ENCODE measurements at regions not wholly inside any gene's neighbourhood (a gene's known extent, or its start where the extent isn't known, plus 50 kb on each side); places are given as distances from the start of the nearest gene placed in this dataset.
"Not testable (repeated sequence)": the region's sequence is repeated elsewhere in the genome, so short reads cannot be mapped to it uniquely, and the experiment has no call there.

- TF ChIP-seq TOX (CRISPR knock-in tag; IDR thresholded peaks at IDR 0.05; ENCODE audit: borderline replicate concordance) (no peak), TCF4 (CRISPR knock-in tag; IDR thresholded peaks at IDR 0.05; ENCODE audit: borderline replicate concordance) (no peak), BACH2 (CRISPR knock-in tag; IDR thresholded peaks at IDR 0.05; ENCODE audit: borderline replicate concordance) (no peak), ZC3H10 (CRISPR knock-in tag; IDR thresholded peaks at IDR 0.05) (no peak), OSR1 (CRISPR knock-in tag; IDR thresholded peaks at IDR 0.05) (no peak), ISL1 (CRISPR knock-in tag; IDR thresholded peaks at IDR 0.05) (no peak), PPARA (CRISPR knock-in tag; IDR thresholded peaks at IDR 0.05; ENCODE audit: borderline replicate concordance) (no peak), ZFP3 (CRISPR knock-in tag; IDR thresholded peaks at IDR 0.05) (no peak), ZNF70 (CRISPR knock-in tag; IDR thresholded peaks at IDR 0.05) (no peak), CSDC2 (CRISPR knock-in tag; IDR thresholded peaks at IDR 0.05) (no peak), ZNF565 (CRISPR knock-in tag; conservative IDR thresholded peaks at IDR 0.05; ENCODE audit: low read depth) (no peak)
- TF ChIP-seq, protein P1, sequence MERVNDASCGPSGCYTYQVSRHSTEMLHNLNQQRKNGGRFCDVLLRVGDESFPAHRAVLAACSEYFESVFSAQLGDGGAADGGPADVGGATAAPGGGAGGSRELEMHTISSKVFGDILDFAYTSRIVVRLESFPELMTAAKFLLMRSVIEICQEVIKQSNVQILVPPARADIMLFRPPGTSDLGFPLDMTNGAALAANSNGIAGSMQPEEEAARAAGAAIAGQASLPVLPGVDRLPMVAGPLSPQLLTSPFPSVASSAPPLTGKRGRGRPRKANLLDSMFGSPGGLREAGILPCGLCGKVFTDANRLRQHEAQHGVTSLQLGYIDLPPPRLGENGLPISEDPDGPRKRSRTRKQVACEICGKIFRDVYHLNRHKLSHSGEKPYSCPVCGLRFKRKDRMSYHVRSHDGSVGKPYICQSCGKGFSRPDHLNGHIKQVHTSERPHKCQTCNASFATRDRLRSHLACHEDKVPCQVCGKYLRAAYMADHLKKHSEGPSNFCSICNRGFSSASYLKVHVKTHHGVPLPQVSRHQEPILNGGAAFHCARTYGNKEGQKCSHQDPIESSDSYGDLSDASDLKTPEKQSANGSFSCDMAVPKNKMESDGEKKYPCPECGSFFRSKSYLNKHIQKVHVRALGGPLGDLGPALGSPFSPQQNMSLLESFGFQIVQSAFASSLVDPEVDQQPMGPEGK (CRISPR knock-in tag; IDR thresholded peaks at IDR 0.05; ENCODE audit: borderline replicate concordance) = no peak
- ATAC-seq = no peak
Measured at GRCh38 chr4:117702353-117702752, 331.9 kb upstream of the NDST3 start.

DNA sequence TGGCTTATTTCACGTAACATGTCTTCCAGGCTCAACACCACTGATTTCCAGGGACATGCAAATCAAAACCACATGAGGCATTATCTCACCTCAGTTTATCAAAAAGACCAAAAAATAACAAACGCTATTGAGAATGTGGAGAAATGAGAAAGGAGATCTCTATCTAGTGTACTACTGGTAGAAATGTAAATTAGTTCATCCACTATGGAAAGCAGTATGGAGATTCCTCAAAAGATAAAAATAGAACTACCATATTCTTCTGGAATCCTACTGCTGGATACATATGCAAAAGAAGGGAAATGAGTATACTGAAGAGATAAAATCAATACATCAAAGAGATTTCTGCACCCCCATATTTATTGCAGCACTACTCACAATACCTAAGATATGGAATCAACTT is 329.6 kb upstream of the NDST3 start:
- no peak for ATAC-seq
- TF ChIP-seq ZC3H10 (CRISPR knock-in tag; IDR thresholded peaks at IDR 0.05) = no peak
- no peak for TF ChIP-seq CSDC2 (CRISPR knock-in tag; IDR thresholded peaks at IDR 0.05)
- TF ChIP-seq, protein P2, sequence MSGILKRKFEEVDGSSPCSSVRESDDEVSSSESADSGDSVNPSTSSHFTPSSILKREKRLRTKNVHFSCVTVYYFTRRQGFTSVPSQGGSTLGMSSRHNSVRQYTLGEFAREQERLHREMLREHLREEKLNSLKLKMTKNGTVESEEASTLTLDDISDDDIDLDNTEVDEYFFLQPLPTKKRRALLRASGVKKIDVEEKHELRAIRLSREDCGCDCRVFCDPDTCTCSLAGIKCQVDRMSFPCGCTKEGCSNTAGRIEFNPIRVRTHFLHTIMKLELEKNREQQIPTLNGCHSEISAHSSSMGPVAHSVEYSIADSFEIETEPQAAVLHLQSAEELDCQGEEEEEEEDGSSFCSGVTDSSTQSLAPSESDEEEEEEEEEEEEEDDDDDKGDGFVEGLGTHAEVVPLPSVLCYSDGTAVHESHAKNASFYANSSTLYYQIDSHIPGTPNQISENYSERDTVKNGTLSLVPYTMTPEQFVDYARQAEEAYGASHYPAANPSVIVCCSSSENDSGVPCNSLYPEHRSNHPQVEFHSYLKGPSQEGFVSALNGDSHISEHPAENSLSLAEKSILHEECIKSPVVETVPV (CRISPR knock-in tag; IDR thresholded peaks at IDR 0.05) = no peak
- peak; percentile 56; the same call in 1 of the 2 replicates for TF ChIP-seq TCF4 (CRISPR knock-in tag; IDR thresholded peaks at IDR 0.05; ENCODE audit: borderline replicate concordance)
- no peak for TF ChIP-seq PPARA (CRISPR knock-in tag; IDR thresholded peaks at IDR 0.05; ENCODE audit: borderline replicate concordance)
- TF ChIP-seq TOX (CRISPR knock-in tag; IDR thresholded peaks at IDR 0.05; ENCODE audit: borderline replicate concordance) = no peak
- TF ChIP-seq CREB5 (CRISPR knock-in tag; IDR thresholded peaks at IDR 0.05; ENCODE audit: low read depth) = no peak

- TF ChIP-seq, protein P1 (CRISPR knock-in tag; IDR thresholded peaks at IDR 0.05; ENCODE audit: borderline replicate concordance) = no peak
- TF ChIP-seq CSDC2 (CRISPR knock-in tag; IDR thresholded peaks at IDR 0.05) (no peak), ARNTL (CRISPR knock-in tag; IDR thresholded peaks at IDR 0.05; ENCODE audit: borderline replicate concordance, low read depth) (no peak), ZFP3 (CRISPR knock-in tag; IDR thresholded peaks at IDR 0.05) (no peak), ZNF70 (CRISPR knock-in tag; IDR thresholded peaks at IDR 0.05) (no peak), GLIS3 (CRISPR knock-in tag; IDR thresholded peaks at IDR 0.05) (no peak), ZNF8 (CRISPR knock-in tag; IDR thresholded peaks at IDR 0.05) (no peak), ISL1 (CRISPR knock-in tag; IDR thresholded peaks at IDR 0.05) (no peak), TOX (CRISPR knock-in tag; IDR thresholded peaks at IDR 0.05; ENCODE audit: borderline replicate concordance) (no peak), OSR1 (CRISPR knock-in tag; IDR thresholded peaks at IDR 0.05) (no peak), RARB (CRISPR knock-in tag; IDR thresholded peaks at IDR 0.05) (no peak), TCF4 (CRISPR knock-in tag; IDR thresholded peaks at IDR 0.05; ENCODE audit: borderline replicate concordance) (no peak), ZC3H10 (CRISPR knock-in tag; IDR thresholded peaks at IDR 0.05) (no peak), PPARA (CRISPR knock-in tag; IDR thresholded peaks at IDR 0.05; ENCODE audit: borderline replicate concordance) (no peak), ZNF565 (CRISPR knock-in tag; conservative IDR thresholded peaks at IDR 0.05; ENCODE audit: low read depth) (no peak)
- TF ChIP-seq, protein P3, sequence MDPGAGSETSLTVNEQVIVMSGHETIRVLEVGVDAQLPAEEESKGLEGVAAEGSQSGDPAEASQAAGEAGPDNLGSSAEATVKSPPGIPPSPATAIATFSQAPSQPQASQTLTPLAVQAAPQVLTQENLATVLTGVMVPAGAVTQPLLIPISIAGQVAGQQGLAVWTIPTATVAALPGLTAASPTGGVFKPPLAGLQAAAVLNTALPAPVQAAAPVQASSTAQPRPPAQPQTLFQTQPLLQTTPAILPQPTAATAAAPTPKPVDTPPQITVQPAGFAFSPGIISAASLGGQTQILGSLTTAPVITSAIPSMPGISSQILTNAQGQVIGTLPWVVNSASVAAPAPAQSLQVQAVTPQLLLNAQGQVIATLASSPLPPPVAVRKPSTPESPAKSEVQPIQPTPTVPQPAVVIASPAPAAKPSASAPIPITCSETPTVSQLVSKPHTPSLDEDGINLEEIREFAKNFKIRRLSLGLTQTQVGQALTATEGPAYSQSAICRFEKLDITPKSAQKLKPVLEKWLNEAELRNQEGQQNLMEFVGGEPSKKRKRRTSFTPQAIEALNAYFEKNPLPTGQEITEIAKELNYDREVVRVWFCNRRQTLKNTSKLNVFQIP (CRISPR knock-in tag; IDR thresholded peaks at IDR 0.05; ENCODE audit: borderline replicate concordance, low read depth) = no peak
- TF ChIP-seq, protein P2 (CRISPR knock-in tag; IDR thresholded peaks at IDR 0.05) = no peak
Measured at GRCh38 chr4:117740736-117741135, 293.6 kb upstream of the NDST3 start.

GRCh38 chr4:117745379-117745778 is 288.9 kb upstream of the NDST3 start:
- not testable (repeated sequence) for ATAC-seq

More at GRCh38 chr4:117740736-117741135, 293.6 kb upstream of the NDST3 start:
- ATAC-seq = no peak
